ENCODE measurements at regions not wholly inside any gene's neighbourhood (a gene's known extent, or its start where the extent isn't known, plus 50 kb on each side); places are given as distances from the start of the nearest gene placed in this dataset.
A peak's percentile ranks its signal among the peaks of the same experiment; 100 is the strongest.

- intact Hi-C loops (cut with DNase I), result no loop called here
- no peak for TF ChIP-seq EP300 (IDR thresholded peaks at IDR 0.05)
- no peak for TF ChIP-seq CTCF (IDR thresholded peaks at IDR 0.05)
- TF ChIP-seq POLR2AphosphoS5 (IDR thresholded peaks at IDR 0.05), result no peak
- no peak for TF ChIP-seq POLR2A (IDR thresholded peaks at IDR 0.05)
These were observed 98.8 kb downstream of the BANF2 start for GRCh38 chr20:17798601-17799000.

GRCh38 chr20:17797579-17797978, 97.8 kb downstream of the BANF2 start:
- intact Hi-C loops (cut with DNase I), result no loop called here
- H3K4me1 ChIP-seq, result peaks cover 0 to 4% (median 0%) of the 10 kb centered on the region in 4 donors
- peaks cover 0 to 2% (median 0%) of the 10 kb centered on the region in 4 donors for H3K9me3 ChIP-seq
- TF ChIP-seq POLR2AphosphoS5 (IDR thresholded peaks at IDR 0.05) (no peak), POLR2A (IDR thresholded peaks at IDR 0.05) (no peak)
- H3K4me3 ChIP-seq, result no peak overlapping the region
- 82 to 94% methylated on average over 4 of the region's 4 CpGs for WGBS, 2 donors
- no peaks in the 10 kb centered on the region for H3K27me3 ChIP-seq
- no peak overlapping the region for H3K27ac ChIP-seq
- no peak for DNase-seq
- H3K36me3 ChIP-seq, result no peaks in the 10 kb centered on the region

More at GRCh38 chr20:17798601-17799000, 98.8 kb downstream of the BANF2 start:
- WGBS, 2 donors, result 38 to 78% methylated on average over 1 of the region's 1 CpG
- H3K9me3 ChIP-seq, result no peaks in the 10 kb centered on the region
- no peak overlapping the region for H3K27ac ChIP-seq
- H3K27me3 ChIP-seq, result no peaks in the 10 kb centered on the region
- no peak overlapping the region for H3K4me3 ChIP-seq
- no peaks in the 10 kb centered on the region for H3K36me3 ChIP-seq
- peaks cover 0 to 4% (median 0%) of the 10 kb centered on the region in 4 donors for H3K4me1 ChIP-seq
- DNase-seq, result no peak

GRCh38 chr20:17797161-17797560, 97.4 kb downstream of the BANF2 start:
- Histone ChIP-seq H3K36me3 (no peaks in the 10 kb centered on the region), H3K4me1 (peaks cover 0 to 4% (median 0%) of the 10 kb centered on the region in 4 donors), H3K27me3 (no peaks in the 10 kb centered on the region), H3K4me3 (no peak overlapping the region), H3K27ac (no peak overlapping the region), H3K9me3 (peaks cover 0 to 2% (median 0%) of the 10 kb centered on the region in 4 donors)
- TF ChIP-seq EP300 (IDR thresholded peaks at IDR 0.05) (no peak), POLR2A (IDR thresholded peaks at IDR 0.05) (no peak), POLR2AphosphoS5 (IDR thresholded peaks at IDR 0.05) (no peak), CTCF (IDR thresholded peaks at IDR 0.05) (no peak)
- no peak for DNase-seq
- WGBS, 2 donors, result 14 to 47% methylated on average over 3 of the region's 3 CpGs
- intact Hi-C loops (cut with DNase I), result no loop called here

- DNase-seq, result peak; percentile 83
- Histone ChIP-seq H3K27ac (peak overlapping the region; percentile 18 to 60 (median 56)), H3K9me3 (peaks cover 0 to 2% (median 0%) of the 10 kb centered on the region in 4 donors), H3K27me3 (no peaks in the 10 kb centered on the region), H3K36me3 (no peaks in the 10 kb centered on the region), H3K4me1 (peaks cover 0 to 4% (median 0%) of the 10 kb centered on the region in 4 donors), H3K4me3 (no peak overlapping the region)
- intact Hi-C loops (cut with DNase I), result no loop called here
- peak in 3 of 4 donors; percentile 29 to 45 (median 36) for TF ChIP-seq POLR2AphosphoS5 (IDR thresholded peaks at IDR 0.05)
- no peak for TF ChIP-seq CTCF (IDR thresholded peaks at IDR 0.05)
- WGBS, 2 donors, result 71 to 88% methylated on average over 2 of the region's 2 CpGs
These were observed 96.4 kb downstream of the BANF2 start for GRCh38 chr20:17796091-17796563.

GRCh38 chr20:17795501-17796071, 95.8 kb downstream of the BANF2 start:
- peak overlapping the region; percentile 38 to 59 (median 52) for H3K27ac ChIP-seq
- 67 to 86% methylated on average over 5 of the region's 5 CpGs for WGBS, 2 donors
- no peaks in the 10 kb centered on the region for H3K36me3 ChIP-seq
- DNase-seq, result no peak
- peaks cover 0 to 4% (median 0%) of the 10 kb centered on the region in 4 donors for H3K4me1 ChIP-seq
- TF ChIP-seq EP300 (IDR thresholded peaks at IDR 0.05), result no peak
- TF ChIP-seq POLR2A (IDR thresholded peaks at IDR 0.05), result no peak
- no peak for TF ChIP-seq CTCF (IDR thresholded peaks at IDR 0.05)
- peak in 1 of 4 donors; percentile 42 for TF ChIP-seq POLR2AphosphoS5 (IDR thresholded peaks at IDR 0.05)
- no peak overlapping the region for H3K4me3 ChIP-seq
- no peaks in the 10 kb centered on the region for H3K27me3 ChIP-seq
- peaks cover 0 to 2% (median 0%) of the 10 kb centered on the region in 4 donors for H3K9me3 ChIP-seq
- intact Hi-C loops (cut with DNase I), result no loop called here
